ENCODE measurements at regions not wholly inside any gene's neighbourhood (a gene's known extent, or its start where the extent isn't known, plus 50 kb on each side); places are given as distances from the start of the nearest gene placed in this dataset.
"Not testable (repeated sequence)": the region's sequence is repeated elsewhere in the genome, so short reads cannot be mapped to it uniquely, and the experiment has no call there.

DNA sequence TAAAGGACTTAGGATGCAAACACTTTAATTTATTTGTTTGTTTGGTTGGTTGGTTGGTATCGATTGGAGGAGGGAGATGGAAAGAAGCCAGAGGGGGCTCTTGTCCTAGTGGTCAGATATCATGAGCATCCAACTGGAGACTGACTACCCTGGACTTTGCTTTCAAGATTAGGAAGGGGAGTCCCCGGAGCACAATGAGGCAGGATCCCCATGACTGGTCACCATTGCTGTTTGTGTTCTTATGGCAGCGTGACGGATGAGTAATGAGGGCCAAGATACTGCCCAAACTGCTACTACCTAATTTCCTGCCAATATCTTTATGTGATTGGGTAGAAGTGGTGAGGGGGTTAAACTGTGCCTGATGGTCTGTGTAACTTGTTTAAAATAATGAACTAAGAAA, 354.6 kb upstream of the ROPN1 start:
- Mint-ChIP-seq H3K4me1 (ENCODE audit: low read depth) (no peaks in the 10 kb centered on the region), H3K27me3 (ENCODE audit: low read depth) (peaks cover 2% of the 10 kb centered on the region), H3K36me3 (ENCODE audit: low read depth) (no peaks in the 10 kb centered on the region), H3K9me3 (no peaks in the 10 kb centered on the region), H3K27ac (no peak overlapping the region), H3K4me3 (ENCODE audit: low read depth) (no peak overlapping the region)
- intact Hi-C loops (cut with micrococcal nuclease), result no loop called here
- DNase-seq (ENCODE audit: low spot score), result no peak

- Mint-ChIP-seq H3K4me3 (ENCODE audit: low read depth) (no peak overlapping the region), H3K27ac (no peak overlapping the region), H3K4me1 (ENCODE audit: low read depth) (no peaks in the 10 kb centered on the region), H3K9me3 (no peaks in the 10 kb centered on the region), H3K36me3 (ENCODE audit: low read depth) (no peaks in the 10 kb centered on the region), H3K27me3 (ENCODE audit: low read depth) (peaks cover 2% of the 10 kb centered on the region)
- no peak for DNase-seq (ENCODE audit: low spot score)
- intact Hi-C loops (cut with micrococcal nuclease), result no loop called here
Measured at GRCh38 chr3:124347418-124347817, 355.5 kb upstream of the ROPN1 start.

DNA sequence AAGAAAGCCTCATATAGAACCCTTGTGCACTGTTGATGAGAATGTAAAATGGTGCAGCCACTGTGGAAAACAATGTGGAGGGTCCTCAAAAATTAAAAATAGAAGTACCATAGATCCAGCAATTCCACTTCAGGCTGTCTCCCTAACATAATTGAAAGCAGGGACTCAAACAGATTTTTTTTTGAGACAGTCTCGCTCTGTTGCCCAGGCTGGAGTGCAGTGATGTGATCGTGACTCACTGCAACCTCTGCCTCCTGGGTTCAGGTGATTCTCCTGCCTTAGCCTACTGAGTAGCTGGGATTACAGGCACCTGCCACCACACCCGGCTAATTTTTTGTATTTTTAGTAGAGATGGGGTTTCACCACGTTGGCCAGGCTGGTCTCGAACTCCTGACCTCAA, 356.6 kb upstream of the ROPN1 start:
- H3K27me3 Mint-ChIP-seq (ENCODE audit: low read depth); intact Hi-C loops (cut with micrococcal nuclease); DNase-seq (ENCODE audit: low spot score); H3K36me3 Mint-ChIP-seq (ENCODE audit: low read depth); H3K9me3 Mint-ChIP-seq; H3K4me1 Mint-ChIP-seq (ENCODE audit: low read depth); H3K4me3 Mint-ChIP-seq (ENCODE audit: low read depth); H3K27ac Mint-ChIP-seq: not testable (repeated sequence)

DNA sequence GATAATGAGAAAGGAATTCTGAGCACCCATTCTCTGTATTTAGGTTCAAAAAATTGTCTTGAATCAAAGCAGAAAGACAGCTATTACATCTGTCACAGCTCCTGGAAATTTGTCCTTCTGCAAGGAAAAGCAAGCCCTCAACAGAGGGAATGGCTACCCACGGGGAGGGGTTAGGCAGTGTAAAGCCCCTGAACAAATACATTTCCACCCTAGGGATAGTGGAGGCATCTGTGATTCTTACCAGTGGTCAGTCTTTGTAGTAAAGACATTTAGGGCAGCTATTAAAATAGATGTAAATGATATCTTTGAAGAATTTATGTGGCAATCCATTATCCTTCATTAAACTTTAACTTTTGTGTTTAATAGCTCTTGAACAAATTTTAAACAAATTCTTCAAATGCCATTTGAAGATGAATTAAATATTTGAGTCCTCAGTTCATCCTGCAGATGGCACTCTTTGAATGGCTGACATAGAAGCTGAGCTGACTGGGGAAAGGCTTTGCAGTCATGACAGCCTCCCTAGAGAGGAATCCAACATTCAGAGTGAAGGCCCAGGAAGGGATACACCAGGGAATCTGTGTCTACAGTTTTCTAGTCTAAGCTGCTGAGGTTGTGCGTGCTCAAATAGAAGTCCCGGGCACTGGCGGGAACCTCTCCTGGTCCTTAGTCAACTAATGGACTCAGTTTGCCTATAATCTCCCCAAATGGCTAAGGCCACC, 359.7 kb upstream of the ROPN1 start:
- peaks cover 9% of the 10 kb centered on the region for H3K27me3 Mint-ChIP-seq (ENCODE audit: low read depth)
- no peaks in the 10 kb centered on the region for H3K9me3 Mint-ChIP-seq
- H3K4me1 Mint-ChIP-seq (ENCODE audit: low read depth), result no peaks in the 10 kb centered on the region
- intact Hi-C loops (cut with micrococcal nuclease), result loop anchor here (5.0 kb wide), 1 partner anchor 116 kb away; no protein-coding TSS in a partner anchor
- H3K27ac Mint-ChIP-seq, result no peak overlapping the region
- no peak for DNase-seq (ENCODE audit: low spot score)
- H3K4me3 Mint-ChIP-seq (ENCODE audit: low read depth), result no peak overlapping the region
- H3K36me3 Mint-ChIP-seq (ENCODE audit: low read depth), result no peaks in the 10 kb centered on the region

GRCh38 chr3:124352149-124352539, 360.2 kb upstream of the ROPN1 start:
- H3K27me3 Mint-ChIP-seq (ENCODE audit: low read depth), result peaks cover 9% of the 10 kb centered on the region

DNA sequence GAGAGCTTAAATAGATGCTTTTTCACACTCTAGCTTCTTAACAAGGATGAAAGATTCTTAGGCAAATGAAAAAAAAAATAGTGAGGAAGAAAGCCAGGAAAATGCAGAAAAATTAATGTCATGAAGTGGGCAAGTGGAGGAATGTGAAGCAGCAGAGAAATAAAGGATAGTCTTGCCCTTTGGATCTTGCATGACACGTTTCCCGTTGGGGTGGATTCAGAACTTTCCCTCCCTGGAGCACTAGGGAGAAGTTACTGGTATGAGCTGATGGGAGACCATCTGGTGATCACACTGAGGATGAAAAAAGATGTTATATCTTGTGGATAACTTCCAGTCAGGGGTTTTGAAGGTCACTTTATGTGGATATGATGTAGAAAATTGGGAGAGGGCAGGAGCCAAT, 361.8 kb upstream of the ROPN1 start:
- H3K9me3 Mint-ChIP-seq, result no peaks in the 10 kb centered on the region
- H3K27ac Mint-ChIP-seq, result no peak overlapping the region
- peaks cover 9% of the 10 kb centered on the region for H3K27me3 Mint-ChIP-seq (ENCODE audit: low read depth)
- H3K36me3 Mint-ChIP-seq (ENCODE audit: low read depth), result no peaks in the 10 kb centered on the region
- H3K4me1 Mint-ChIP-seq (ENCODE audit: low read depth), result no peaks in the 10 kb centered on the region
- DNase-seq (ENCODE audit: low spot score), result no peak
- intact Hi-C loops (cut with micrococcal nuclease), result loop anchor here (5.0 kb wide), 1 partner anchor 114 kb away; no protein-coding TSS in a partner anchor
- no peak overlapping the region for H3K4me3 Mint-ChIP-seq (ENCODE audit: low read depth)

More at GRCh38 chr3:124352149-124352539, 360.2 kb upstream of the ROPN1 start:
- intact Hi-C loops (cut with micrococcal nuclease), result loop anchor here (5.0 kb wide), 1 partner anchor 115 kb away; no protein-coding TSS in a partner anchor
- H3K9me3 Mint-ChIP-seq, result no peaks in the 10 kb centered on the region
- no peak overlapping the region for H3K4me3 Mint-ChIP-seq (ENCODE audit: low read depth)
- no peaks in the 10 kb centered on the region for H3K4me1 Mint-ChIP-seq (ENCODE audit: low read depth)
- no peak overlapping the region for H3K27ac Mint-ChIP-seq
- no peaks in the 10 kb centered on the region for H3K36me3 Mint-ChIP-seq (ENCODE audit: low read depth)
- no peak for DNase-seq (ENCODE audit: low spot score)

- peaks cover 9% of the 10 kb centered on the region for H3K27me3 Mint-ChIP-seq (ENCODE audit: low read depth)
- no peaks in the 10 kb centered on the region for H3K9me3 Mint-ChIP-seq
- no peak overlapping the region for H3K4me3 Mint-ChIP-seq (ENCODE audit: low read depth)
- no peaks in the 10 kb centered on the region for H3K36me3 Mint-ChIP-seq (ENCODE audit: low read depth)
- intact Hi-C loops (cut with micrococcal nuclease), result loop anchor here (5.0 kb wide), 1 partner anchor 113 kb away; no protein-coding TSS in a partner anchor
- H3K27ac Mint-ChIP-seq, result no peak overlapping the region
- no peak for DNase-seq (ENCODE audit: low spot score)
- no peaks in the 10 kb centered on the region for H3K4me1 Mint-ChIP-seq (ENCODE audit: low read depth)
Measured at GRCh38 chr3:124354150-124354549, 362.2 kb upstream of the ROPN1 start.

- no peak overlapping the region for H3K27ac Mint-ChIP-seq
- no peak for DNase-seq (ENCODE audit: low spot score)
- H3K27me3 Mint-ChIP-seq (ENCODE audit: low read depth), result peaks cover 7% of the 10 kb centered on the region
- no peaks in the 10 kb centered on the region for H3K36me3 Mint-ChIP-seq (ENCODE audit: low read depth)
- H3K4me1 Mint-ChIP-seq (ENCODE audit: low read depth), result no peaks in the 10 kb centered on the region
- no peaks in the 10 kb centered on the region for H3K9me3 Mint-ChIP-seq
- H3K4me3 Mint-ChIP-seq (ENCODE audit: low read depth), result no peak overlapping the region
- intact Hi-C loops (cut with micrococcal nuclease), result no loop called here
Measured at GRCh38 chr3:124358156-124358555, 366.2 kb upstream of the ROPN1 start.

DNA sequence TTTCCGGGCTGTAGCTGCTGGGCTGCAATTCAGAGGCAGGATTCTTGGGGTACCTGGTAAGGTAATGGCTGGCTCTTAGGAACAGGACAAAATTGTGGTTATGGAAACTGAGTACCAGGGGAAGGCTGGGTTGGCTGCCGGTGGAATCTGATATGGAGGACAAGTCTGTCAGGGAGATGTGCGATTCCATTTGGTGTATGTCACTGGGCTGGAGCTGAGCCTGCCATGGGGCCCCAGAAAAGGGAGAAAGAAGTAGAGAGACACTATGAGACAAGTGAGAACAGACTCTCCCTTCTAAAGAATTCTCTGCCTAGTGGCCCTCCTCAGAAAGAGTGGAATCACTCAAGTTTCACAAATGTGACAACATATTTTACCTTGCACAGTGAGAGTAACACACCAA, 368.2 kb upstream of the ROPN1 start:
- H3K9me3 Mint-ChIP-seq, result no peaks in the 10 kb centered on the region
- no peaks in the 10 kb centered on the region for H3K36me3 Mint-ChIP-seq (ENCODE audit: low read depth)
- H3K4me1 Mint-ChIP-seq (ENCODE audit: low read depth), result no peaks in the 10 kb centered on the region
- DNase-seq (ENCODE audit: low spot score), result no peak
- H3K4me3 Mint-ChIP-seq (ENCODE audit: low read depth), result no peak overlapping the region
- intact Hi-C loops (cut with micrococcal nuclease), result no loop called here
- H3K27me3 Mint-ChIP-seq (ENCODE audit: low read depth), result peaks cover 8% of the 10 kb centered on the region
- no peak overlapping the region for H3K27ac Mint-ChIP-seq

DNA sequence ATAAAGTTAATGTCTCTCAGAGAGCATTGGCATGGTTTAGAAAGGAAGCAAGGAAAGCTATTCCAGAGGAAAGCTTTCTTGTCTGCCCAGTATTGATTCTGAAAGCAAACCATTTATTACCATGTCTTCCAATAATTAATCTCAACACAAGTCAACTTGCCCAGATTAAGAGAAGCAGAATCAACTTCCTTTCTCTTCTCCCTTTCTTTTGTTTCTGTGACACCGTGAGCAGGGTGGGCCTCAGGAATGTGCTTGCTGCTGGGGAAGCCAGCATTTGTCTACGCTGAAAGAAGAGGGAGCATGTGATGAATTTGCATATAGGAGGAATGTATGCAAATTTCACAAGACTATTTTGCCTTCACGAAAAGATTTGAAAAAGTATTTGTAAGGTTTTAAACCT, 368.6 kb upstream of the ROPN1 start:
- Mint-ChIP-seq H3K27ac (no peak overlapping the region), H3K27me3 (ENCODE audit: low read depth) (peaks cover 8% of the 10 kb centered on the region), H3K36me3 (ENCODE audit: low read depth) (no peaks in the 10 kb centered on the region), H3K4me1 (ENCODE audit: low read depth) (no peaks in the 10 kb centered on the region), H3K4me3 (ENCODE audit: low read depth) (no peak overlapping the region), H3K9me3 (no peaks in the 10 kb centered on the region)
- intact Hi-C loops (cut with micrococcal nuclease), result no loop called here
- no peak for DNase-seq (ENCODE audit: low spot score)

DNA sequence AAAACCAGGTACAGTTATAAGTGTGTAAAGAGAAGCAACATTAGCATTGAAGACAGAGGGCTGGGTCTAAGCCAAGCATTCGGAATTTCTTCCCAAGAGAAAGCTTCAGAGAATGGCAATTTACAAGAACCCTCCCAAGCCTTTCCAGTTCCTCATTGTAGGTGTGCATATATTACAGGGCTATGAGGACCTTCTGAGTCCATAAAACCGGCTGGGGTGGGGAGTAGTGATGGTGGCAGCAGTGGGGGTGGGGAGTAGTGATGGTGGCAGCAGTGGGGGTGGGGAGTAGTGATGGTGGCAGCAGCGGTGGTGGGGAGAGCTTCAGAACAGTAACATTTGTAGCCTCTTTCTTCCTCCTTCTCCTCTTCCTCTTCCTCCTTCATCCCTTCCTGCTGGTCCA, 368.7 kb upstream of the UMPS start:
- no peak for DNase-seq (ENCODE audit: low spot score)
- no peaks in the 10 kb centered on the region for H3K9me3 Mint-ChIP-seq
- peaks cover 8% of the 10 kb centered on the region for H3K27me3 Mint-ChIP-seq (ENCODE audit: low read depth)
- intact Hi-C loops (cut with micrococcal nuclease), result no loop called here
- no peak overlapping the region for H3K4me3 Mint-ChIP-seq (ENCODE audit: low read depth)
- H3K27ac Mint-ChIP-seq, result no peak overlapping the region
- no peaks in the 10 kb centered on the region for H3K4me1 Mint-ChIP-seq (ENCODE audit: low read depth)
- no peaks in the 10 kb centered on the region for H3K36me3 Mint-ChIP-seq (ENCODE audit: low read depth)

DNA sequence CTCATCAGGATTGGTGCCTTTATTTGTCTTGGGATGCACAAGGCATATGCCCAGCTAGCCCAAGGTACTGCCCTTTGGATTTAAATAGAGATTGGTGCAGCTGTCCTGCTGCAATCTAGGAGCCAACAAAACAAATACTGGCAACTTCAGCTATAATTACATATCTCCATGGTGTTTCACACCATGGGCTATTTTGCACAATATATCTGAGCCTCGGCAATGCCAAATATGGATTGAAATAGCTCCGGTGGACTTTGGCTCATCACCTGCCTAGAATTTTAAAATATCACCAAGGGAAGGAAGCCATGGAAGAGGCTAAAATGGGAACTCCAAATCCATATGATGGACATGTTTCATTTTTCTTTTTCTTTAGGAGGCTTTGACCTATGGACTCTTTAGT, 367.8 kb upstream of the UMPS start:
- no peak for DNase-seq (ENCODE audit: low spot score)
- Mint-ChIP-seq H3K9me3 (no peaks in the 10 kb centered on the region), H3K27ac (no peak overlapping the region), H3K27me3 (ENCODE audit: low read depth) (peaks cover 8% of the 10 kb centered on the region), H3K4me1 (ENCODE audit: low read depth) (no peaks in the 10 kb centered on the region), H3K36me3 (ENCODE audit: low read depth) (no peaks in the 10 kb centered on the region), H3K4me3 (ENCODE audit: low read depth) (no peak overlapping the region)
- intact Hi-C loops (cut with micrococcal nuclease), result no loop called here

GRCh38 chr3:124363476-124363875, 366.8 kb upstream of the UMPS start:
- Mint-ChIP-seq H3K4me3 (ENCODE audit: low read depth) (no peak overlapping the region), H3K36me3 (ENCODE audit: low read depth) (no peaks in the 10 kb centered on the region), H3K27me3 (ENCODE audit: low read depth) (peaks cover 8% of the 10 kb centered on the region), H3K27ac (no peak overlapping the region), H3K4me1 (ENCODE audit: low read depth) (no peaks in the 10 kb centered on the region), H3K9me3 (no peaks in the 10 kb centered on the region)
- intact Hi-C loops (cut with micrococcal nuclease), result no loop called here
- no peak for DNase-seq (ENCODE audit: low spot score)

Measured in activated T-helper 2 cell treated with anti-CD3 and anti-CD28 coated beads, Interferon-gamma antibody, Interleukin-2, Interleukin-4, amounts not matched to agents 10 μg/mL and 5 μg/mL and 100 μg/mL, durations not matched to agents 14 hours and 24 hours and 36 hours (primary cell).